C4-2B (cell line): ENCODE measurements at regions not wholly inside any gene's neighbourhood (a gene's known extent, or its start where the extent isn't known, plus 50 kb on each side); places are given as distances from the start of the nearest gene placed in this dataset.

Source experiments
- CTCF ChIP-seq: fragments of 450-650 bp; conservative IDR thresholded peaks from 2 replicates; pipeline ENCODE4 v1.5.1; 2017; ENCODE audit warnings: mild to moderate bottlenecking
- ZFX ChIP-seq: fragments of 450-650 bp; IDR thresholded peaks from 2 replicates; pipeline ENCODE4 v1.6.1; 2017

GRCh38 chr2:234633581-234634230, 136.8 kb upstream of the ARL4C start:
- TF ChIP-seq CTCF (no peak), ZFX (0 out of 2 replicates have a peak, but pooled peaks have one; percentile 20)
